IPS-NIHi7 (cell line): ENCODE measurements at regions not wholly inside any gene's neighbourhood (a gene's known extent, or its start where the extent isn't known, plus 50 kb on each side); places are given as distances from the start of the nearest gene placed in this dataset.
A peak's percentile ranks its signal among the peaks of the same experiment; 100 is the strongest.
"Not testable (repeated sequence)": the region's sequence is repeated elsewhere in the genome, so short reads cannot be mapped to it uniquely, and the experiment has no call there.

Experiments used
- DNase-seq: peaks from one replicate; pipeline ENCODE4 v3.0.0; 2012; ENCODE audit warnings: mixed read lengths; ENCODE audit errors: extremely low spot score

DNA sequence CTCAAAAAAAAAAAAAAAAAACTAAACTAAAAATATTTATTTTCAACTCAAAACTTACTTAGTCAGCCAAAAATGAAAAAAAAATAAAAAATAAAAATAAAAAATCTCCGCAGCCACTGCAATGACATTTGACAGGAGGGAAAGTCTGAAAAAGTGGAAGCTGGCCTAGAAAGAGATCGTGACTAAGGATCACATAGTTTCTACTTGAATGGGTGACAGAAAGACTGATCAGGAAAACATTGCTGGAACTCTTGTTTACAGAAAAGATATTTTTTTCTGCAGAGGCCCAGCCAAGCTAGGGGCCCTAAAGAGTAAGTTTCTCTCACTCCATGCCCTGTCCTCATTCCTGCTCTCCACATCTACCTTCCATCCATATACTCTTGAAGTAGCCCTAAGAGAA is 92.8 kb upstream of the KCND2 start:
- no peak for DNase-seq

DNA sequence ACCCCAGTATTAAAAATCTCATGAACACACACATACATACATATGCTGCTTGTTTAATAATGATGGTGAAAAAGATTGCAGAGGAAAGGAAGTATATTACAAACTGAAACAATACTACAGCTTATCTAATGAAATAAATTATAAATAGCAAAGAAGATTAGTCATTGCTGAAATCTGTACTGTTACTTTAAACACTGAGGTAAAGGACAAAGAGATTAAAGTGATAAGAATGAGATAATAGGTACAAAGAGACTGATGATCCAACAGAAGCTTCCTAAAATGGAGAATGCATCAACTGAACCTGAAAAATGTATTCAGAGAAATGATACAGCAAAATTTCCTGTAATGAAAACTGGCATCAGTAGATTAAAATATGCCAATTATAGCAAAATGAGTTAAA is 91.5 kb upstream of the KCND2 start:
- no peak for DNase-seq

DNA sequence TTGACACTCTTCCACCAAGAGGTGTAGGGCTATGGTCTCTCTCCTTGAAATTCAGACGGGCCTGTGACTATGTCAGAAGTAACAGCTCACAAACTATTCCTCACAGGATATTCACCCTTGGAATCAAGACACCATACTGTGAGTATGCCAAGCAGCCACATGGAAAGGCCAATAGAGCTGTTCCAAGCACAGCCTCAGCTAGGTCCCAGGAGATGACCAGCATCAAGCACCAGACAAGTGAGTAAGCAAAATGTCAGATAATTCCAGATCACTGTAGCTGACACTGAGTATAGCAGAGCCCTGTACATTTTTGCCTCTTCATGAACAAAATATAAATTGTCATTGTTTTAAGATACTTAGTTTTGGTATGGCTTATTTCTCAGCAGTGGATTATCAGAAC is 88.1 kb upstream of the KCND2 start:
- no peak for DNase-seq

DNA sequence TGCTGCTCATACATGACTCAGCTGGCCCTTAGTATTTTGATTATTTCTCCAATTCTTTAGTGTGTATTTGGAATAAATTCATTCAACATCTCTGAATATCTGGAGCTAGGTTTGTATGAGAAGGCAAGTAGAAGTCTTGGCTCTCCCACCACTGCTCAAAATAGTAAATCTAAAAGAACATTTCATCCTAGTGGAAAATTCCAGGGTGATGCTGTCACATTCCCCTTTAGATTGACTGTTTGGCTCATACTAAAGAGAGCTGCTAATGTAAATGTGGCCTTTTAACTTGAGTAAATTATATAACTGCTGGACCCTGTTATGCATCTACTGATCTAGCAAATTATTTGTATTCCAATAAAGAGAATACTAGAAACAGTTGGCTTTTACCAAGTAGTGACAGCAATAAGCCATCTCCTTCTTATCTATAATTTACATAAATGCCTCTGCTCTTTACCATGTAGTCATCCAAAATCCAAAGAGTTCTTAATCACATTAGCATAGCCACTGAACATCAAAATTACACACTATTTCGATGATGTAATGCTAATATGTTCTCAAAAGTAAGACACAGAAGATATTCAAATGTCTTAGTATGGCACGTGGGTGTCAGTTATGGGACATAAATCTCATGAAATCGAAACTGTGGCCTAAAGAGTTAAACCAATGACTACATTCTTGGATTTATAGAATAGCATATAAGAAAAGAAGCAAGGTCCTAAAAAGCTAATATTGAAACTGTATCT is 86.9 kb upstream of the KCND2 start:
- no peak for DNase-seq

DNA sequence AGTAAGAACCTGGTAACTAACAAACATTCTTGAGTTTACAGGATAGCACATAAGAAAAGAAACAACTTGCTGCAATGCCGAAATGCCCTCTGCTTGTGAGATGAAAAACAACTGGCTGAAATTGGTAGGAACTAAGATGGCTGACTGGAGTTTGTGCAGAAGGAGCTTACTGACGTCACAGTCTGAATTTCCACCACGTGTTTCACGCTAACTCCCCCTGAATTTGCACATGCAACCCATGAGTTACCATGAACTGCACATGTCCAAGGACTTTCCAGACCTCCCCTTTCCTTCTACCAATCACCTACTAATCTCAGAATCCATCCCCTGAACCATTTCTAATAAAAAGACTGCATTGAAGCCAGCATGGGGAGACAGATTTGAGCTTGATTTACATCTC is 86.3 kb upstream of the KCND2 start:
- DNase-seq: no peak

DNA sequence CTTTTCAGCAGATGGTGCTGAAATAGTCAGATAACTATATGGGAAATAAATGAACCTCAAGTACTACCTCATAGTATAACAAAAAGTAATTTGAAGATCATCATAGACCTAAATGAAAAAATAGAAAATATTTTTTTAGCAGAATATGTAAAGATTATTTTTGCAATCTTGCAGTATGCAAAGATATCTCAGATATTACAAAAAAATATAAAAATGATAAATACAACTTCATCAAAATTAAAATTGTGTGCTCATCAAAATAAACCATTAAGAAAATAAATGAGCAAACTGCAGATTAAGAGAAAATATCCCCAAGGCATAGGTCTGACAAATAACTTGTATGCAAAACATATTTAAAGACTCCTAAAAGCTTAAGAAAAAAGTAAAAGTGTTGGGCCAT is 83.4 kb upstream of the KCND2 start:
- DNase-seq: no peak

DNA sequence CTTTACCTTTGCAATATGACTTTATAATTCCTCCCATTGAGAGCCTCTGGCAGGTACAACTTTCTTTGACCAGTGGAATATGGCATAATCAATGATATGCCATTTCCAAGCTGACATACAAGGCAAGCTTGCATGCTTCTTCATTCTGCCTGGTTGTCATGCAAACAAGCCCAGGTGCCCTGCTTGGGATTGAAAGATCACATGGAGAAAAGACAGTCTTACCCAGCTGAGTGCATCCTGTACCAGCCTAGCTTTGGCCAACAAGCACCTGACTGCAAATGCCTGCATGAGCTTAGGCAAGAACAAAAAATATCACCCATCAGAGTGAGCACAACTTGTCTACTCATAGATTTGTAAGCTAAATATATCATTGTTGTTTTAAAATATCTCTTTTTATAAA is 82.9 kb upstream of the KCND2 start:
- peak; percentile 21 for DNase-seq

DNA sequence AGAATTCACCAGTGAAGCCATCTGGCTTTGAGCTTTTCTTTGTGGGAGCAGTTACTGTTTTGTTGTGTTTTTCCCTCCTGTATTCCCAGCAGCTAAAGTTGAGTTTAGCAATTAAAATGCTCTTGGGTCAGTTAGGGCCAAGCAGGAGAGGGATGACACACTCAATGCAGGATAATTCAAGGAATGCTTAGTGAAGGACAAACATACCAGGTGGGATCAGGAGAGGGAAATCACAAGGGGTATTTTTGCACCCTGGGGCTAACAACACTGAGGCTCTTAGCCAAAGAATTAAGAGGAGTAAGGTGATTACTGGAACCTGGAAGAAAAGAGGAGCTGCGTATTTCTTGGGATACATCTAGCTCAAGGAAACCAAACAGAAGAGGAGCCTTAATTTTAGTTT is 82.4 kb upstream of the KCND2 start:
- DNase-seq: peak; percentile 31

DNA sequence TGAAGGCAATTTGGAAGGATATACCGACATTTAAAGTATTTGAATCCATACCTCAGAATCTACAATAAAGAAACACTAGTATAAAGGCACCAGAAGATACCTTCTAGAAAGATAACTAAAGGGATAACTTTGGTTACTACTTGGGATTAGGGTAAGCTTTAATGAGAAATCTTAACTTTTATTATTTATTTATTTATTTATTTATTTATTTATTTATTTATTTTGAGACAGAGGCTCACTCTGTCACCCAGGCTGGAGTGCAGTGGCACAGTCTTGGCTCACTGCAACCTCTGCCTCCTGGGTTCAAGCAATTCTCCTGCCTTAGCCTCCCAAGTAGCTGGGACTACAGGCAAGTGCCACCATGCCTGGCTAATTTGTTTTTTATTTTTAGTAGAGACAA is 81.6 kb upstream of the KCND2 start:
- not testable (repeated sequence) for DNase-seq

DNA sequence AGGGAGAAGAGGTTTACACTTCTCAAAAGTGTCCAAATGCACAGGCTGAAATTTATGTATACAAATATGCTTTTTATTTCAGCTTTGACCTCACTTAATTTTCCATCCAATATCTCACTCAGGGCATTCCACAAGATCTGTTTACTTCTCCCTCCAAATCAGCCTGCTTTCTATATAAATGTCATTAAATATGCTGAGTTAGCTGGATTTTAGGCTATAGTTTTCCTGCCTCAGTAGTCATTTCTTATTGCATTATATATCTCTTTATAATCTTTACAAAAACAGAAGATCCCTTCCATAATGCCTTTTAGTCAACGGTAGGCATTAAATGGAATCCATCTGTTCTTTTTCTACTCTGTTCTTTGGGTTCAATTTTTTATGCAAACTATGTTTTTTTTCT is 71.7 kb upstream of the KCND2 start:
- no peak for DNase-seq

DNA sequence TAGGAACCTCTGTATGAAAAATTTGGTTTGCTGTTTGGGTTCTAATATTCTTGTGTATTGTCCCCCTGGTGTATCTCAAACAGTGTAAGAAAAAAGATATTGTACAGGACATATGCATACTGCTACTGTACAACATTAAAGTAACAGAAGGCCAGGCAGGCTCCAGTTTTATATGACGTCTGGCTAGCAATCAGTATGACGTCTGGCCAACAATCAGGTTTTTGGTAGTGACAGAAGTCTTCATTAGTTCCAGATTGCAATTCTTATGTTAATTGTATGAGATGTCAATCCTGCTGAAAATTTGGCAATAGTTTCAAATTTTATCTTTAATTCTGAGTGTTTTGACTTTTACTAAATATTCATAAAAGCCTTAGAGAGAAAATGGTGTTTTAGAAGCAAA is 67.9 kb upstream of the KCND2 start:
- no peak for DNase-seq

DNA sequence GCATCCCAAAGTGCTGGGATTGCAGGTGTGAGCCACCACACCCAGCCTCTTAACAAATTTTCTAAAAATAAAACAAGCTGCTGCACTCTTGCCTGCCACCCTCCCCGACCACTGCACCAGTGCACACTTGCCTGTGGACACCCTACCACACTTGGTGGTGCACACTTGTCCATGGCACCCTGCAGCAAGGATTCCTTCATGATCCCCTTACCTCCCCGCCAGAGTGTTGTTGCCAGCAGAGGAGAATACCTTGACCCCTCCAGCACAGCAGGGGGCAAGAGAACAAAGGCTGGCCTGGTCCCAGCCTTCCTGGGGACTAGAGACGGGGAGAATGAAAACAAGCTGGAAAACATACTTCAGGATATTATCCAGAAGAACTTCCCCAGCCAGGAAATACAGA is 65.9 kb upstream of the KCND2 start:
- peak; percentile 15 for DNase-seq

DNA sequence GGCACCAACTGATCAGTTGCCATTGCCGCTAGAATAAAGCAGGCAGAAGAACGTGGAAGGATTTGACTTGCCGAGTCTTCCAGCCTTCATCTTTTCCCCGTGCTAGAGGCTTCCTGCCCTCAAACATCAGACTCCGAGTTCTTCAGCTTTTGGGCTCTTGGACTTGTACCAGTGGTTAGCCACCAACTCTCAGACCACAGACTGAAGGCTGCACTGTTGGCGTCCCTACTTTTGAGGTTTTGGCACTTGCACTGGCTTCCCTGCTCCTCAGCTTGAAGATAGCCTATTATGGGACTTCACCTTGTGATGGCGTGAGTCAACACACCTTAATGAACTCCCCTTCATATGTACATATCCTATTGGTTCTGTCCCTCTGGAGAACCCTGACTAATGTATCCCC is 57.3 kb upstream of the KCND2 start:
- no peak for DNase-seq

DNA sequence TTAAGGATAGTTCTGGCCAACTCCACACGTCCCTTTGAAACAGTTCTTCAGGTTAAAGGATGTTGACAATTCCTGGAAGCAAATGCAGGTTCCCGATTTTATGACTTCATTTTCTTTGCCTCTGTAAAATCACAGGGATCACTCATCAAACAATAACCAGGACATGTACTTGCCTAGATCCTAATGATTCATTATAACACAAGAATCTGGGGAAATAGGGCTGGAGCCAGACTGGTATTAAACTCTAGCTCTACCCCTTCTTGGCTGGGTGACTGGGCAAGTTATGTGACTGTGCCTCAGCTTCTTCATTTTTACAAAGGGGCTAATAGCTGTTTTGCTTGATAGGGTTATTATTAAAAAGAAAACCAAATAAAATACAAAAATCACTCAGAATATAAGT is 56.0 kb upstream of the KCND2 start:
- DNase-seq: no peak

DNA sequence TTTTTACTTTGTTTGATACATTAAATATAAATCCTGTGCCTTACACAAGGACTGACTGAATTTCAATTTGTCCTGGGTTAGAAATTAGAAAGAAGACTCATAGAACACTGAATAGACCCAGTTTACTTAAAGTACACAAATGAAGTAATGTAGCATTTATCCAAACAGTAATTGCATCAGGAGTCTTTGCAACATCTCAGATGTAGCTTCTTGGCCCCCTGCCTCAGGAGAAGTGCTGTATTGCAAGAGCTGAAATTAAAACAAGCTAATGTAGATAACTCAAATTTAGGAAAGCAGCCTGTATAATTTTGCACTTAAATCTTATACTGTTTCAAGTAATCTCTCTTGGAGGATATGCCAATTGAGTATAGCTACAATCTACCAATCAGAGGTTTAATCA is 54.3 kb upstream of the KCND2 start:
- no peak for DNase-seq

DNA sequence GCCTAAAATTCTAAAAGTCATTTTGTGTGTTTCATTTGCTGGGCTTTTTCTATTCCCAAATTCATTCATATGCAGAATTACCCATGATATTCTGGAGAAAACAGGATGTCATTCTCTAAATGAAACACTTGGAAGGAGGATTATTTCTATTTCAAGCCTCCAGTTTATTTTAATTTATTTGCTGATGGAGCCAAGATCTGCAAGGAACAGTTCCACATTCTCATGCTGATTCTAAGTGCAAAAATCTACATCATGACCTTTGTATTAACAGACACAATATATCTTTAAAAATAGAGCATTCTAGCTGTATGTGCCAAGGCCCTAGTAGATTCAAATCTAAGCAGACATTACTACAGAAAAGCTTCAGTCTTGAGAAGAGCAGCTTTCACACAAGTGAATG is 51.3 kb upstream of the KCND2 start:
- no peak for DNase-seq
